Suppressor macrophage treated with lipopolysaccharide for 4 hours (primary cell): ENCODE measurements at regions not wholly inside any gene's neighbourhood (a gene's known extent, or its start where the extent isn't known, plus 50 kb on each side); places are given as distances from the start of the nearest gene placed in this dataset.

ENCODE experiments used
- DNase-seq: peaks from one replicate; pipeline ENCODE4 v3.0.0-alpha.2; 2020

GRCh38 chr5:91240175-91240574 is 142.9 kb downstream of the ARRDC3 start:
- no peak for DNase-seq

DNA sequence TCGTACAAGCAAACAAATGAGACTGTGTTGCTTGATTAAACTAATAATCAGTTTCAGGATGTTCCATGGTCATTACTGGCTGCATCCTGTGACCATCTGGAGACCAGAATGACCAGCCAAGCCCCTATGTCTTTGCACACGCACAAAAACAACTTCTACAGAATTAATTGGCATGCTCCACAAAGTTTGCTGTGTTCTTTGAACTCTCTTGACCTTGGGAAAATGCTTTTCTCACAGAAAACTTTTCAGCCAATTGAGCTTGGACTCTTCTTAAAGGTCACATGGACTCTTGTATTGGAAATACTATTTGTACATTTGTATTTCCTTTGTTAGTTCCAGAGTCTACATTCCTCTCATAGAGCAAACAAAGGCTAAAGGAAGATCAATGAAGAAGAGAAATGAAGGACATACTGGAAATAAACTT is 147.8 kb downstream of the ARRDC3 start:
- DNase-seq = no peak

- DNase-seq = no peak
Measured at GRCh38 chr5:91232523-91232922, 150.6 kb downstream of the ARRDC3 start.

DNA sequence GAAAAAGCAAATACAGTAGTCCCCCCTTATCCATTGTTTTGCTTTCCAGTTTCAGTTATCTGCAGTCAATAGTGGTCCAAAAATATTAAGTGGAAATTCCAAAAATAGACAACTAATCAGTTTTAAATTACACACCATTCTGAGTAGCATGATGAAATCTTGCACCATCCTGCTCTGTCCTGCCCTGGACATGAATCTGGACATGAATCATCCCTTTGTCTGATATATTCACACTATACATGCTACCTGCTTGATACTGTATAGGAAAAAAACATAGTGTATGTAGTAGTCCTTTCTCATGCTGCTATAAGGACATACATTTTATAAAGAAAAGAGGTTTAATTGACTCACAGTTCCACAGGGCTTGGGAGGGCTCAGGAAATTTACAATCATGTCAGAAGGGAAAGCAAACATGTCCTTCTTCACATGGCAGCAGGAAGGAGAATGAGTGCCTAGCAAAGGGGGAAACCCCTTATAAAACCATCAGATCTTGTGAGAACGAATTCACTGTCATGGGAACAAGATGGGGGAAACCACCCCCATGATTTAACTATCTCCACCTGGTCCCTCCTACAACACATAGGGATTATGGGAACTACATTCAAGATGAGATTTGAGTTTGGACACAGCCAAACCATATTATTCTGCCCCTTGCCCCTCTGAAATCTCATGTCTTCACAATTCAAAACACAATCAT is 153.9 kb downstream of the ARRDC3 start:
- no peak for DNase-seq

- DNase-seq = no peak
Measured at GRCh38 chr5:91228188-91228587, 154.9 kb downstream of the ARRDC3 start.

GRCh38 chr5:91225848-91226686 is 157.1 kb downstream of the ARRDC3 start:
- DNase-seq = no peak

GRCh38 chr5:91224969-91225368 is 158.1 kb downstream of the ARRDC3 start:
- no peak for DNase-seq

GRCh38 chr5:91224456-91224855 is 158.7 kb downstream of the ARRDC3 start:
- no peak for DNase-seq

- DNase-seq = no peak
Measured at GRCh38 chr5:91223886-91224285, 159.2 kb downstream of the ARRDC3 start.

DNA sequence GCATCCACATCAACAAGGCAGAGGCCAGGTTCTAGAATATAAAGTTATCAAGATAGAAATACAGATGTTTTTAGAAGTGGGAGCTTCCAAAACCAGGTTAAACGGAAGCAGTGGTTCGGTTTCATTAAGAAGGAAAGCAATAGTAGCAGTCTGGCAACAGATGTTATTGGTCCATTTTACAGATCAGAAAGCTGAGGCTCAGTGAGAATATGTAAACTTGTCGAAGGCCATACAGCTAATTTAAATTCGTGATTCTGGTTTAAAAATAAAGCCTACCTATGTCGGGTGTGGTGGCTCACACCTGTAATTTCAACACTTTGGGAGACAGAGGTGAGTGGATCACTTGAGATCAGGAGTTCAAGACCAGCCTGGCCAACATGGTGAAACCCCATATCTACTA is 160.6 kb downstream of the ARRDC3 start:
- no peak for DNase-seq

- DNase-seq = no peak
Measured at GRCh38 chr5:91221917-91222316, 161.2 kb downstream of the ARRDC3 start.

GRCh38 chr5:91219803-91220371 is 163.2 kb downstream of the ARRDC3 start:
- peak; percentile 19 for DNase-seq

DNA sequence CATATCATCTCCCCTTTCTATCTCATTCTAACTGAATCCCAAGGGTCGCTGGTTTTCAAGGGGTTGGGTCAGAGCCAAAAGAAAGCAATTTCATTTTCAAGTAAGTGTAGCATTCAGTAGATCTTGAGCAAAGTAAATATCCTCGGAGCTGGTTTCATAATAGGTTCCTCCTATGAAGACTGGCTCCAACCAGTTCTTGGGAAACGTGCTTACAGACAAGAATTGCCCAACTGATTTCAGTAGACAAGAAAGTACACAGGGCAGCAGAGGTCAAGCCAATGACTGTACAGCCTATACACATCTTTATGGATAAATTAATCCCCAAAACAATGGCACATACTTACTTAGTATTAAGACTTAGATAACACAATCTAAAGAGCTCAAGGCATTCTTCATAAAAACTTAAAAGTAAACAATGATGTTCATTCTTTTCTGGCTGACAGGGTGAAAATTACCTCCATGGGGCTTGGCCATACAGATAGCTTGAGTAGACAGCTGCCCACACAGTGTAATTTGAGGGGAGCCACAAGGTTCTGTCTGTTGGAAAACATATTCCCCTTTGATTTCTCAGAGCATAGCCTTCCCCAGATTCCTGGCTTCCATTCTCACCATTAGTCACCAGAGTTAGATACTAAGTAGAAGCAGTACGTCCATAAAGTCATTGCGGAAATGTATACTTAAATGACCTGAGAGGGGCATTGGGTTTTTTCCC is 163.9 kb downstream of the ARRDC3 start:
- DNase-seq = peak; percentile 92

DNA sequence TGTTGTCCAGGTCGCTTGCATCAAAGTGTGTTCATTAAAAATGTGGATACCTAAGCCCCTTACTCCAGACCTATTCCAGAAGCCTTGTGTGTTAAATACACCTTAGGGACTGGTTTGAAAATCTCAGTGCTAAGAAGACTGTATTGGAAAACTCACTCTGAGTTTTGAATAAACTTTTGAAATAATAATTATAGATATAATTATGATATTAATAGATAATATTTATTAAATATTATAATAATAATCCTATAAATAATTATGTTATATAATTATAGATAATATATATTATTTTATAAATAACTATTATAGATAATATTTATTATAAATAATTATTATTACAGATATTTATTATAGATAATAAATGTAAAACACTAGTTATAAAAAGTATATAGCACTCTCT is 165.3 kb downstream of the ARRDC3 start:
- no peak for DNase-seq

DNA sequence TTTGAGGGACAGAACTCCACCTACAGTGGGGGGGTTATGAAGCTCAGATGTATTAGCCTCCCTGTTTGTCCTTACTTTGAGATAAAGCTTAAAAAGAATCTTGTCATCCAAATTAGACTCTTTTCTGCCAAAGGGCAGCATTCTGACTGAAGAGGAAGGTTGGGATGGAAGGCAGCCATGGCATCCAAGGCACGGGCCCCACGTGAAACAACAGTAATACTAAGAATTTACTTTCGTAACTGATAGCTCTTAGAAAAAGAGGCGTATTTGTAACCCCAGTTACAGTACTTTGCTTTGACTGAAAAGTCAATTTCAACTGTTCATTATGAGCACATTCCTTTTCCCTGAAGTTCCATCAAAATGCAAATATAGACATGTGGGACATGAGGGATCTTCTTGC is 168.5 kb downstream of the ARRDC3 start:
- no peak for DNase-seq
